WI38 (cell line): ENCODE measurements at regions not wholly inside any gene's neighbourhood (a gene's known extent, or its start where the extent isn't known, plus 50 kb on each side); places are given as distances from the start of the nearest gene placed in this dataset.

Experiments
- H3K4me3 ChIP-seq: 2 replicates; pipeline ENCODE4 v1.5.1; 2011; ENCODE audit warnings: low read depth, mild to moderate bottlenecking, control low read depth, low read length
- TF ChIP-seq, protein P1 (sequence below): IDR thresholded peaks from 2 replicates; pipeline ENCODE4 v1.5.1; 2012; ENCODE audit warnings: low read depth, mild to moderate bottlenecking, control low read depth, low read length

DNA sequence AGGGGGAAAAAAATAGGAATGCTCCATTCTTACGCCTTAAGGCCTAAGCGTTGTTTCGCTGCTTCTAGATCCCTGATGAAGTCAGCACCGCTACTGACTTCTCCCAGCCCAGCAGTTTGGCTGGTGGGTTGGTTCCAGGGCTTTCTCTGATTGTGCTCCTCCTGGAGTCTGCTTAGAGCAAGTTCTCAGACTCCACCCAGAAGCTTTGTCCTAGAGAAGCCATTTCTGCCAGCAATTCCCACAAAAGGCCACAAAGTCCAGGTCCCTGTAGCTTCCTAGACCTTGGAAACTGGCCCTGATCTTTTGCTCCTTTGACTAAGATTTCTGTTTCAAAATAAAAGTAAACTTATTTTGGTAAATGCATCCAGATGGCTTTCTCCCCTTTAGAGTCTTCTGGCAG, 65.4 kb downstream of the KCTD12 start:
- H3K4me3 ChIP-seq = no peak overlapping the region
- TF ChIP-seq, protein P1, sequence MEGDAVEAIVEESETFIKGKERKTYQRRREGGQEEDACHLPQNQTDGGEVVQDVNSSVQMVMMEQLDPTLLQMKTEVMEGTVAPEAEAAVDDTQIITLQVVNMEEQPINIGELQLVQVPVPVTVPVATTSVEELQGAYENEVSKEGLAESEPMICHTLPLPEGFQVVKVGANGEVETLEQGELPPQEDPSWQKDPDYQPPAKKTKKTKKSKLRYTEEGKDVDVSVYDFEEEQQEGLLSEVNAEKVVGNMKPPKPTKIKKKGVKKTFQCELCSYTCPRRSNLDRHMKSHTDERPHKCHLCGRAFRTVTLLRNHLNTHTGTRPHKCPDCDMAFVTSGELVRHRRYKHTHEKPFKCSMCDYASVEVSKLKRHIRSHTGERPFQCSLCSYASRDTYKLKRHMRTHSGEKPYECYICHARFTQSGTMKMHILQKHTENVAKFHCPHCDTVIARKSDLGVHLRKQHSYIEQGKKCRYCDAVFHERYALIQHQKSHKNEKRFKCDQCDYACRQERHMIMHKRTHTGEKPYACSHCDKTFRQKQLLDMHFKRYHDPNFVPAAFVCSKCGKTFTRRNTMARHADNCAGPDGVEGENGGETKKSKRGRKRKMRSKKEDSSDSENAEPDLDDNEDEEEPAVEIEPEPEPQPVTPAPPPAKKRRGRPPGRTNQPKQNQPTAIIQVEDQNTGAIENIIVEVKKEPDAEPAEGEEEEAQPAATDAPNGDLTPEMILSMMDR = no peak

DNA sequence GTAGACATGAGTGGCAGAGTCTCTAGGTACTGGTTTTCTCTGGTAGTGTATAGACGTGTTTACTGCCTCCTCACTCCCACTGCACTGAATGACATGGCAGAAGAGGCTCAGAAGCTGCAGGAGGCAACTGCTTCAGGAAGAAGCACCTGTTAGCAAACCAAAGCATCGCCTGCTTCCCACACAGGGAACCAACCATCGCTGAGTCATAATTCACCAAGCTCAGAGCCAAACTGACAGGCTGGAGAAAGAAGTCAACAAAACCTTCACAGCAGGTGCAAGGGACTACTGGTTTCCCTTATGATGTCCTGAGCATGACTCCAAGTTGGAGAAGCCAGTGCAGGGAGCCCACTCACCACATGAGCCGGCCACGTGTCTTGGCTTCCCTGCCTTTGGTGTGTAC, 69.8 kb downstream of the KCTD12 start:
- H3K4me3 ChIP-seq = no peak overlapping the region
- TF ChIP-seq, protein P1 = no peak

DNA sequence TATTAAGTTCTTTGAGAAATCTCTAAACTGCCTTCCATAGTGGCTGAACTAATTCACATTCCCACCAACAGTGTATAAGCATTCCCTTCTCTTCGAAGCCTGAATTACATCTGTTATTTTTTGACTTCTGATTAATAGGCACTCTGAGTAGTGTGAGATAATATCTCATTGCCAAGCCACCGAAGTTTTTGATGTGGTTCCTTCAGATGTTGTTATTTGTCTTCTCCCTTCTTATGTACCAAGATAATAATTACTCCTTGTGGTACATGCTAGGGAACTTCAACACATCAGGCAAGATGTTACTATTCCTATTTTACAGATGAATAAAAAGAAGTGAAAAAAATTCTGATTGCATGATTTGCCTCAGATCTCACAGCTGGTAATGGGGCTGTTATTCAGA, 70.9 kb downstream of the KCTD12 start:
- TF ChIP-seq, protein P1 = no peak
- no peak overlapping the region for H3K4me3 ChIP-seq

DNA sequence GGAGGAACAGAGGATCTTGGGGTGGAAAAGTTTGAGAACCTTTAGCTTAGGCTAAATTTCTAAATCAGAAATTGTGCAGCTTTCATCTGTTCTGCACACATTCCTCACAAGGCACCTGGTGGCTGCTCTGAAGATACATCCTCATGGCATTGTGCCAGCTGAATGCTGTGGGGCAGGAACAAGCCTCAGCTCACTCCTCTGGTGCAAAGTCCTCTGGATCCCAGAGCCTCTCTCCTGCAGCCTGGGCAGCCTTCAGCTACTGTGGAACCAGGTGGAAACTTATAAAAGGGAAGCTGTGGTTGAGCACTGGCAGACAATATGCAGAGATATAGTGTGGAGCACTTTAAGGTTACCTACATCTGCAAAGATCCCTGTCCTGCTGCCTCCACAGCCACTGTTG, 72.3 kb downstream of the KCTD12 start:
- no peak overlapping the region for H3K4me3 ChIP-seq
- TF ChIP-seq, protein P1 = no peak

DNA sequence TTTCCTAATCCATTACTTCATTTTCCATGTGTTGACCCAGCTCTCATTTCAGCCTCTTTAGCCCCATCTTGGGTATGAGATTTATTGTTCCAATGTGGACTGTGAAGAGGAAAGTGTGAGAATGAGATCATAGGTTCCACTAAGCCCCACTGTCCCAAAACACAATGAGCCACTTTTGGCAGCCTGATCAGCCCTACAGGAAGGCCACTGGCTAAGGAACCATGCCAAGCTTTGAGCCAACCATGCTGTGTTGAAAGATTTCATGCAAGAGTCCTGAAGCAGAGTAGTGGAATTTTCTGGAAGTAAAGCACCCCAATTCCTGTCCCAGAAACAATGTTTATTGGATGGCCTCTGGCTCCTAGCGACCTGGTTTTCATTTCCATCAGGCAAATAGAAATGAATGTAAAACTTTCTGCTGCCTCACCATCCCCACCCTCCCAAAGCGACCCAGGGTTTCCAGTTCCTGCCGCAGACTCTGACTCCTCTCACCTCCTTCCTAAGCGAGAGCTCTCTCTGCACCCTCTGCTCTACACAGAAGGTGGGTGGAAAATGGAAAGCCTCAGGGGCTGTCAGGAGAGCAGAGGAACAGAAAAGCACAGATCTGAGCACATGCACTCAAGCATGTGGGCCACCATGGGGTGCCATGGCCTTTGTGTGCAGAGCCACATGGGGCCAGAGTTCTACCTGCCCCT, 73.1 kb downstream of the KCTD12 start:
- no peak overlapping the region for H3K4me3 ChIP-seq
- TF ChIP-seq, protein P1 = no peak

DNA sequence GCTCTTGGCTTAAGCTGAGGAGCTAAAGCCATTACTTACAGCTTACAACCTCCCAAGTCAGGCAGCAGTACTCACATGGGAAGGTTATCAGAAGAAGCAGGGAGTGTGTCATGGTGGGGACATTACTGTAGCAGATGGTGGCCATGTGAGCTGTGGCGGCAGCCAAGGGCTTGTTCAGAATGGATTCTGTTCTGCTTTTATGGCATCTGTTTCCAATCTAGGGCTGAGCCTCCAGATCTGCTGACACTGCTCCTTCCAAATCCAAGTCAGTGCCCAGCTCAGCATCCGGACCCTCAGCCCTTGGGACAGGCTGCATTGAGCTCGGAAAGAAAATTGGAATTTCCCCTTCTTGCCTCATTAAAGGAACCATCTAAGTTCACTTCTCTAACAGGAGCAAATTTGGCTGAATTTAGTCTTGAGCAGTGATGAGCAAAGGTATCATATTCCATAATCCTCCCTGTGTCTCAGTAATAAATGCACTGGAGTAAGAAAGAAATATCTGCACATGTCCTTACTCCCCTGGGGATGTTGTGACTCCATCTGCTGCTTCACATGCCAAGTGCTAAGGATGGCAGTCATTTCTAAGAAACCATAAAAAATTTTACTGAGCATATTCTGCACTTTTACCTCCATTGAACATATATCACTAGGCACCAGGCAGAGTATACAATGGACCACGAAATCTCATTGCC, 73.9 kb downstream of the KCTD12 start:
- TF ChIP-seq, protein P1 = no peak
- no peak overlapping the region for H3K4me3 ChIP-seq

DNA sequence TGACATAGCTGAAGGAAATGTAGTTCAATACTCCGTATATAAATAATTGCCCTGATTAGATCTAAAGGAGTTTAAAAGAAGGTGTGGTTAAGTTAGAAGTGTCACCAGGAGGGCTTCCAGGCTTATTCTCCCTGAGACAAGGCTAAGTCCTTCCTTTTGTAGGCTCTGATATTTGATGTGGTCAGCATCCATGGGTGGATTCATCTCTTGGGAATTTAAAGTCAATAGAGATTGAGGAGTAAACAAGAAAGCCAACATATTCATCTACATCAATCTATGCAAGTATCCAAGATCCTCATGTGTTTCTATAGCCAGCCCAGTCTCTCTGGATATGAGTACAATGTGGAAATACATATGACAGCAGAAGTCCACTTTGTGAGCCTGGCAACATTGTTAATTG, 76.8 kb downstream of the KCTD12 start:
- no peak overlapping the region for H3K4me3 ChIP-seq
- TF ChIP-seq, protein P1 = no peak
